Gastrocnemius medialis (tissue), 4 donors: ENCODE measurements at regions not wholly inside any gene's neighbourhood (a gene's known extent, or its start where the extent isn't known, plus 50 kb on each side); places are given as distances from the start of the nearest gene placed in this dataset.

Experiments used
- POLR2A ChIP-seq, 2 donors: fragments of 450-650 bp; IDR thresholded peaks; one replicate each; pipeline ENCODE4 v1.6.1; 2017; ENCODE audit warnings: antibody characterized with exemption in 2 of 2, mild to moderate bottlenecking in 2 of 2, moderate library complexity in 2 of 2
- TF ChIP-seq, protein P1 (sequence below), 5 experiments: fragments of 450-650 bp in 3 of 5; fragments of 200-600 bp in 2 of 5; sonication (generic) in 2 of 5; IDR thresholded peaks in 4 of 5; conservative IDR thresholded peaks in 1 of 5; 1 replicate in 4 of 5; 2 replicates in 1 of 5; pipeline ENCODE4 v1.5.1; 2016 to 2019; ENCODE audit warnings: antibody characterized with exemption in 5 of 5, mild to moderate bottlenecking in 3 of 5, moderate library complexity in 3 of 5

DNA sequence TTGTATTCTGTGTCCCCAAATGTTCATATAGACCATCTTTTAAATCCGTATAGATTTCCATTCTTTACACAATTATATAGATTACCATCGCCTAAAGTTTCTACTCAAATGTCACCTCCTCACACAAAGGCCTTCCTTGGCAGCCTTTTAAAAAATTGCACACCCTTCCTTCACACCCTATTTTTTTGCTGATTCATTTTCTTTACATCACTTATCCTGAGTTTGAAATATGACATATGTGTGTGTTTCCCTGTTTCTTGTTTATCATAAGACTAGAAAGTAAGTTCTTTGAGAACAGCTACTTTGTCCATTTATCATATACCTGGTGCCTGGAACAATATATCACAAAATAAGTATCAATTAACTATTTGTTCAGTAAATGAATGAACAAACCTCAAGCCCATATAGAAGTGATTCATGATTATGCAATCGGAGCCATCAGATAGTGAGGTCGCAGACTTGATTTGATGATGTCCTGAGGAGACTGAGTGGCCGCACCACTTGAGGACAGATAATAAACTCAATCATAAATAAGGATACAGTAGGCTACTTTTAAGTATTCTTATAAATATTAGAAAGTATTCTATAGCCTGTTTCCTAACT is 327.4 kb upstream of the ZC3H12C start:
- TF ChIP-seq, protein P1, sequence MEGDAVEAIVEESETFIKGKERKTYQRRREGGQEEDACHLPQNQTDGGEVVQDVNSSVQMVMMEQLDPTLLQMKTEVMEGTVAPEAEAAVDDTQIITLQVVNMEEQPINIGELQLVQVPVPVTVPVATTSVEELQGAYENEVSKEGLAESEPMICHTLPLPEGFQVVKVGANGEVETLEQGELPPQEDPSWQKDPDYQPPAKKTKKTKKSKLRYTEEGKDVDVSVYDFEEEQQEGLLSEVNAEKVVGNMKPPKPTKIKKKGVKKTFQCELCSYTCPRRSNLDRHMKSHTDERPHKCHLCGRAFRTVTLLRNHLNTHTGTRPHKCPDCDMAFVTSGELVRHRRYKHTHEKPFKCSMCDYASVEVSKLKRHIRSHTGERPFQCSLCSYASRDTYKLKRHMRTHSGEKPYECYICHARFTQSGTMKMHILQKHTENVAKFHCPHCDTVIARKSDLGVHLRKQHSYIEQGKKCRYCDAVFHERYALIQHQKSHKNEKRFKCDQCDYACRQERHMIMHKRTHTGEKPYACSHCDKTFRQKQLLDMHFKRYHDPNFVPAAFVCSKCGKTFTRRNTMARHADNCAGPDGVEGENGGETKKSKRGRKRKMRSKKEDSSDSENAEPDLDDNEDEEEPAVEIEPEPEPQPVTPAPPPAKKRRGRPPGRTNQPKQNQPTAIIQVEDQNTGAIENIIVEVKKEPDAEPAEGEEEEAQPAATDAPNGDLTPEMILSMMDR (IDR thresholded peaks at IDR 0.05 in 4 of 5, conservative IDR thresholded peaks at IDR 0.05 in 1 of 5) = no peak
- no peak for TF ChIP-seq POLR2A (IDR thresholded peaks at IDR 0.05)
